Omental fat pad (tissue), 3 donors: ENCODE measurements at regions not wholly inside any gene's neighbourhood (a gene's known extent, or its start where the extent isn't known, plus 50 kb on each side); places are given as distances from the start of the nearest gene placed in this dataset.
"Not testable (repeated sequence)": the region's sequence is repeated elsewhere in the genome, so short reads cannot be mapped to it uniquely, and the experiment has no call there.

Experiments
- ATAC-seq: fragments of 150-250 bp; one replicate; pipeline ENCODE4 v1.9.1; 2016; ENCODE audit warnings: mild to moderate bottlenecking, moderate library complexity; ENCODE audit not compliant: low FRiP score
- DNase-seq: peaks from one replicate; pipeline ENCODE4 v3.0.0-alpha.2; 2019; ENCODE audit warnings: low spot score
- CTCF ChIP-seq, 3 donors: fragments of 450-650 bp; IDR thresholded peaks; one replicate each; pipeline ENCODE4 v1.5.1; 2016 to 2017; ENCODE audit warnings: antibody characterized with exemption in 3 of 3, mild to moderate bottlenecking in 3 of 3, moderate library complexity in 2 of 3

GRCh38 chr9:82135106-82135505 is 146.5 kb downstream of the SPATA31D1 start:
- DNase-seq (no peak), ATAC-seq (no peak)
- no peak for TF ChIP-seq CTCF (IDR thresholded peaks at IDR 0.05)

GRCh38 chr9:82138081-82138480 is 149.5 kb downstream of the SPATA31D1 start:
- DNase-seq, ATAC-seq: not testable (repeated sequence)

GRCh38 chr9:82140471-82140870 is 151.9 kb downstream of the SPATA31D1 start:
- no peak for TF ChIP-seq CTCF (IDR thresholded peaks at IDR 0.05)
- DNase-seq: no peak
- no peak for ATAC-seq

- DNase-seq: no peak
These were observed 156.2 kb downstream of the SPATA31D1 start for GRCh38 chr9:82144803-82145202.

GRCh38 chr9:82146677-82147076 is 158.1 kb downstream of the SPATA31D1 start:
- TF ChIP-seq CTCF (IDR thresholded peaks at IDR 0.05): no peak
- DNase-seq (no peak), ATAC-seq (no peak)

More at GRCh38 chr9:82144803-82145202, 156.2 kb downstream of the SPATA31D1 start:
- ATAC-seq: no peak
- TF ChIP-seq CTCF (IDR thresholded peaks at IDR 0.05): no peak

- DNase-seq: no peak
- ATAC-seq: no peak
- TF ChIP-seq CTCF (IDR thresholded peaks at IDR 0.05): no peak
These were observed 159.3 kb downstream of the SPATA31D1 start for GRCh38 chr9:82147798-82148425.

GRCh38 chr9:82148426-82148810 is 159.8 kb downstream of the SPATA31D1 start:
- TF ChIP-seq CTCF (IDR thresholded peaks at IDR 0.05): no peak
- no peak for DNase-seq
- ATAC-seq: no peak
